Type B pancreatic cell (in vitro differentiated cells): ENCODE measurements at regions not wholly inside any gene's neighbourhood (a gene's known extent, or its start where the extent isn't known, plus 50 kb on each side); places are given as distances from the start of the nearest gene placed in this dataset.
A peak's percentile ranks its signal among the peaks of the same experiment; 100 is the strongest.

Experiments used
- DNase-seq: peaks from one replicate; pipeline ENCODE4 v3.0.0; 2021; ENCODE audit warnings: mixed read lengths; ENCODE audit not compliant: unreplicated experiment; ENCODE audit errors: extremely low spot score
- H3K27ac Mint-ChIP-seq: 2 replicates; pipeline ENCODE4 v1.8.0; 2021; ENCODE audit warnings: mild to moderate bottlenecking, mixed read lengths
- H3K27me3 Mint-ChIP-seq: 2 replicates; pipeline ENCODE4 v1.8.0; 2021; ENCODE audit warnings: mixed read lengths
- H3K36me3 Mint-ChIP-seq: 2 replicates; pipeline ENCODE4 v1.8.0; 2021; ENCODE audit warnings: mixed read lengths
- H3K4me1 Mint-ChIP-seq: one replicate; pipeline ENCODE4 v1.8.0; 2021; ENCODE audit warnings: mixed read lengths; ENCODE audit not compliant: unreplicated experiment
- H3K4me3 Mint-ChIP-seq: 2 replicates; pipeline ENCODE4 v1.8.0; 2021; ENCODE audit warnings: mild to moderate bottlenecking, mixed read lengths
- H3K9me3 Mint-ChIP-seq: 2 replicates; pipeline ENCODE4 v1.8.0; 2021; ENCODE audit warnings: mixed read lengths
- TF ChIP-seq, protein P1 (sequence below): fragments of 200-600 bp; sonication (generic); conservative IDR thresholded peaks from 2 replicates; pipeline ENCODE4 v1.5.0; 2021; ENCODE audit warnings: antibody characterized with exemption, mild to moderate bottlenecking

DNA sequence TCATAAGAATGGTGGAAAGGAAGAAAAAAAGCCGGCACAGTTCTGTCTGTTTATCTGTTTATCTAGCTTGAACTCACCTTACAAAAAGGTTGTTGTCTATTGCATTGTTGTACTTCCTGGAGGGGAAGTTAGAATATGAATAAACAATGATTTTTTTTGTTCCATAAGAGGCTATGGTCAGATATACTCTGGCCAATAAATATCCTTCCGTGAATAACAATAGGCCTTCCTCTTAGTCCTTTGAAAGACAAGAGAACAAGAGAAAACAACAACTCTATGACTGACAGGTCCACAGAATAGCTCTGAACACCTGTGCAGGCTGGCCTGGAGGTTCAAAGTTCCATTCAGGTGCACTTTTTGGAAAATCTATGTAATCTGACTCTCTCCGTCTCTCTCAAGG is 192.8 kb upstream of the KRR1 start:
- peaks cover 10% of the 10 kb centered on the region for H3K9me3 Mint-ChIP-seq
- H3K4me1 Mint-ChIP-seq: peaks cover 55% of the 10 kb centered on the region
- TF ChIP-seq, protein P1, sequence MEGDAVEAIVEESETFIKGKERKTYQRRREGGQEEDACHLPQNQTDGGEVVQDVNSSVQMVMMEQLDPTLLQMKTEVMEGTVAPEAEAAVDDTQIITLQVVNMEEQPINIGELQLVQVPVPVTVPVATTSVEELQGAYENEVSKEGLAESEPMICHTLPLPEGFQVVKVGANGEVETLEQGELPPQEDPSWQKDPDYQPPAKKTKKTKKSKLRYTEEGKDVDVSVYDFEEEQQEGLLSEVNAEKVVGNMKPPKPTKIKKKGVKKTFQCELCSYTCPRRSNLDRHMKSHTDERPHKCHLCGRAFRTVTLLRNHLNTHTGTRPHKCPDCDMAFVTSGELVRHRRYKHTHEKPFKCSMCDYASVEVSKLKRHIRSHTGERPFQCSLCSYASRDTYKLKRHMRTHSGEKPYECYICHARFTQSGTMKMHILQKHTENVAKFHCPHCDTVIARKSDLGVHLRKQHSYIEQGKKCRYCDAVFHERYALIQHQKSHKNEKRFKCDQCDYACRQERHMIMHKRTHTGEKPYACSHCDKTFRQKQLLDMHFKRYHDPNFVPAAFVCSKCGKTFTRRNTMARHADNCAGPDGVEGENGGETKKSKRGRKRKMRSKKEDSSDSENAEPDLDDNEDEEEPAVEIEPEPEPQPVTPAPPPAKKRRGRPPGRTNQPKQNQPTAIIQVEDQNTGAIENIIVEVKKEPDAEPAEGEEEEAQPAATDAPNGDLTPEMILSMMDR: no peak
- peaks cover 4% of the 10 kb centered on the region for H3K36me3 Mint-ChIP-seq
- no peak for DNase-seq
- H3K27ac Mint-ChIP-seq: peak overlapping the region; percentile 24
- H3K4me3 Mint-ChIP-seq: no peak overlapping the region
- no peaks in the 10 kb centered on the region for H3K27me3 Mint-ChIP-seq

DNA sequence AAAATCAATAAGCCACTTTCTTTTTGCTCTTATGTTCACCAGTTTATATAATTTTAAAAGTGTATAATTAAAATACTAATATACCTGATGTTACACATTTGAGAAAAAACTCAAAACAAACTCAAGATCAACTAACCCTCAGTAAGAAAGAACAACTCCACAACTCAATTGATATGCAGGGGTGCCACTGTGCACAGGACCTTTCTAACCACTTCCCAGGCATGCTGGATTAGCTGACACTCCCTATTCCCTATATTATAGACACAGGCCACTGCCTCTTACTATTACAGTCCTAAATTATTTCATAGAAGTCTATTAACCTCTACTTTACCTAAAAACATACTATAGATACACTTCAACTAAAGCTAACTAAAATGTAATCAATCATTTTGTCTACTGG is 191.7 kb upstream of the KRR1 start:
- peaks cover 49% of the 10 kb centered on the region for H3K4me1 Mint-ChIP-seq

DNA sequence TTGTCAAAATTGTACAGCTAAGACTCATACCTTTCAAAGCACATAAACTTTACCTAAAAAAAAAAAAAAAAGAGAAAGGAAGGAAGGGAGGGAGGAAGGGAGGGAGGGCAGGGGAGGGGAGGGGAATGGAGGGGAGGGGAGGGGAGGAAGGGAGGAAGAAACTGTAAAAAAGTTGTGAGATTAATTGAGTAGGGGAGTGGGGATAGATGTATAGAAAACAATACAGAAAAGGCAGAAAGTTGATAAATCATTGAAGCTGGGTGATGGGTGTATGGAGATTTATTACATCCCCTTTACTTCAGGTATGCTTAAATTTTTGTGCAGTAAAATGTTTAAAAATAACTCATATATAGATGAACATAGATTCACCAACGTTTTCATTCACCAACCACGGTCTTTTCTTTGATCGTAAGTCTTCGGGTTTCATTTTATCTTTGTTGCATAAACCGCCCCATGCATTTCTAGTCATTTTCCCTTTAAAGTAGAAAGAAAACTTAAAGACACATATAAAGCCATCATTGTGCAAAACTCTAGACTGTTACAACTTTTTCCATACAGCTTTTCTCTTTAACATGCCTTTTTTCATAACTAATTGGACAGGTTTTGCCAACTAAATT is 191.2 kb upstream of the KRR1 start:
- Mint-ChIP-seq H3K27ac (peak overlapping the region; percentile 67), H3K9me3 (peaks cover 8% of the 10 kb centered on the region), H3K36me3 (peaks cover 4% of the 10 kb centered on the region), H3K4me1 (peaks cover 44% of the 10 kb centered on the region), H3K27me3 (no peaks in the 10 kb centered on the region), H3K4me3 (peak overlapping the region; percentile 14)
- TF ChIP-seq, protein P1: no peak
- no peak for DNase-seq

More for the DNA sequence above, 191.7 kb upstream of the KRR1 start:
- no peak for DNase-seq
- TF ChIP-seq, protein P1: no peak
- Mint-ChIP-seq H3K4me3 (peak overlapping the region; percentile 13), H3K9me3 (peaks cover 10% of the 10 kb centered on the region), H3K27ac (peak overlapping the region; percentile 66), H3K36me3 (peaks cover 4% of the 10 kb centered on the region), H3K27me3 (no peaks in the 10 kb centered on the region)

DNA sequence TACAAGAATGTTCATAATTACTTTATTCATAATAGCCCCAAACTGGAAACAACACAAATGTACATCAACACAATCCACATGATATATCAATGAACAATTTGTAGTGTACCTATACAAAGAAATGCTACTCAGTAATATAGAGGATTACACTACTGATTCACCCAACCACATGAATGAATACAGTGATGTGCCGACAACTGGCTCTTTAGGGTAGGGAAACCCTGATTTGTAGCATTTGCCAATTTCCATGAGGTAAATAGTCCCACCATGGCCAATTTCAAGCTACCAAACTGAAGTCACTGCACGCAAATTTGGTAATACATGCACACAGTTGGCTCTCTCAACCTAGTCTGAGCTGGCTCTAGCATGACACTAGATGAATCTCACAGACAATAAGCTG is 190.4 kb upstream of the KRR1 start:
- Mint-ChIP-seq H3K4me3 (peak overlapping the region; percentile 14), H3K36me3 (peaks cover 4% of the 10 kb centered on the region), H3K4me1 (peaks cover 39% of the 10 kb centered on the region), H3K27ac (peak overlapping the region; percentile 67), H3K27me3 (no peaks in the 10 kb centered on the region), H3K9me3 (peaks cover 6% of the 10 kb centered on the region)
- no peak for DNase-seq
- TF ChIP-seq, protein P1: no peak

DNA sequence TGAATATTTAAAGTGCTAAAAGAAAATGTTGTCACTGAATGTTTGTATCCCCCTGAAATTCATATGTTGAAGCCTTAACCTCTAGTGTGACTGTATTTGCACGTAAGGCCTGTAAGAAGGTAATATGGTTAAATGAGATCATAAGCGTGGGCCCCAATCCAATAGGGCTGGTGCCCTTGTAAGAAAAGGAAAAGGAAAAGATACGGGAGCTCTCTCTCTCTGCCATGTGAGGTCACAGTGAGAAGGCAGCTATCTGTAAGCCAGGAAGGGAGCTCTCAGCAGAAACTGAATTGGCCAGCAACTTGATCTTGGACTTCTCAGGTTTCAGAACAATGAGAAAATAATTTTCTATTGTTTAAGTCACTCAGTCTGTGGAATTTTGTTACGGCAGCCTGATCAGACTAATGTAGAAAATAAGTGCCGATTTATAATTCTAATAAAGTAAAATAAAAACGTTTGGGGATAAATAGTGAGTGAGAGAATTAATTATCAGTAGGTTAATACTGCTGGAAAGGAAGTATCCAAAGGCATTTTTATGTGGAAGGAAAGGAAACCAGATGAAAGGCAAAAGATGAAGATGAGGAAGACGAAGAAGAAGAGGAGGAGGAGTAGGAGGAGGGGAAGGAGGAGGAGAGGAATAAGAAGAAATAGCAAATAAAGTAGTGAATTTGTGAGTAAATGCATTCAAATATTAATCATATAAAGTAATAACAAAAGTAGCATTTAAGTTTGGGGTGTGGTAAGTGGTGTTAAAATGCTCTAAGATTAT is 188.5 kb upstream of the KRR1 start:
- Mint-ChIP-seq H3K9me3 (peaks cover 6% of the 10 kb centered on the region), H3K4me3 (no peak overlapping the region), H3K4me1 (peaks cover 29% of the 10 kb centered on the region), H3K27me3 (no peaks in the 10 kb centered on the region), H3K27ac (peak overlapping the region; percentile 76), H3K36me3 (peaks cover 4% of the 10 kb centered on the region)
- DNase-seq: no peak
- TF ChIP-seq, protein P1: no peak
